ENCODE measurements at regions not wholly inside any gene's neighbourhood (a gene's known extent, or its start where the extent isn't known, plus 50 kb on each side); places are given as distances from the start of the nearest gene placed in this dataset.

- Histone ChIP-seq H3K27me3 (ENCODE audit: control insufficient read depth, insufficient read depth, low read length) (no peaks in the 10 kb centered on the region), H3K27ac (ENCODE audit: low read depth, low read length) (no peak overlapping the region), H3K9me3 (ENCODE audit: control insufficient read depth, insufficient read depth, low read length) (peaks cover 2% of the 10 kb centered on the region; the same call in 1 of the 2 replicates), H3K4me3 (ENCODE audit: low read depth, low read length) (no peak overlapping the region)
- DNase-seq (ENCODE audit: low read depth, low spot score) = no peak
- POLR2A ChIA-PET = no interaction called here
- no peak for TF ChIP-seq CTCF (IDR thresholded peaks at IDR 0.05; ENCODE audit: low read depth, low read length)
- CTCF ChIA-PET = no interaction called here
These were observed 1967.0 kb upstream of the CDH9 start for GRCh38 chr5:29005386-29005785.

- H3K4me3 ChIP-seq (ENCODE audit: low read depth, low read length) = no peak overlapping the region
- H3K27me3 ChIP-seq (ENCODE audit: control insufficient read depth, insufficient read depth, low read length) = no peaks in the 10 kb centered on the region
- ChIA-PET POLR2A (no interaction called here), CTCF (no interaction called here)
- H3K9me3 ChIP-seq (ENCODE audit: control insufficient read depth, insufficient read depth, low read length) = peaks cover 2% of the 10 kb centered on the region; the same call in 1 of the 2 replicates
- no peak for DNase-seq (ENCODE audit: low read depth, low spot score)
- no peak overlapping the region for H3K27ac ChIP-seq (ENCODE audit: low read depth, low read length)
- TF ChIP-seq CTCF (IDR thresholded peaks at IDR 0.05; ENCODE audit: low read depth, low read length) = no peak
These were observed 1964.1 kb upstream of the CDH9 start for GRCh38 chr5:29002481-29002880.

- H3K27ac ChIP-seq (ENCODE audit: low read depth, low read length) = no peak overlapping the region
- no peak for TF ChIP-seq CTCF (IDR thresholded peaks at IDR 0.05; ENCODE audit: low read depth, low read length)
- DNase-seq (ENCODE audit: low read depth, low spot score) = no peak
- H3K4me3 ChIP-seq (ENCODE audit: low read depth, low read length) = no peak overlapping the region
- no peaks in the 10 kb centered on the region for H3K27me3 ChIP-seq (ENCODE audit: control insufficient read depth, insufficient read depth, low read length)
- peaks cover 2% of the 10 kb centered on the region; the same call in 1 of the 2 replicates for H3K9me3 ChIP-seq (ENCODE audit: control insufficient read depth, insufficient read depth, low read length)
- ChIA-PET CTCF (no interaction called here), POLR2A (no interaction called here)
These were observed 1963.3 kb upstream of the CDH9 start for GRCh38 chr5:29001666-29002065.

GRCh38 chr5:28984639-28985038 is 1946.3 kb upstream of the CDH9 start:
- no peak for TF ChIP-seq CTCF (IDR thresholded peaks at IDR 0.05; ENCODE audit: low read depth, low read length)
- CTCF ChIA-PET = no interaction called here
- H3K4me3 ChIP-seq (ENCODE audit: low read depth, low read length) = no peak overlapping the region
- H3K27me3 ChIP-seq (ENCODE audit: control insufficient read depth, insufficient read depth, low read length) = no peaks in the 10 kb centered on the region
- H3K27ac ChIP-seq (ENCODE audit: low read depth, low read length) = no peak overlapping the region
- no peaks in the 10 kb centered on the region for H3K9me3 ChIP-seq (ENCODE audit: control insufficient read depth, insufficient read depth, low read length)
- DNase-seq (ENCODE audit: low read depth, low spot score) = no peak
- POLR2A ChIA-PET = no interaction called here

- TF ChIP-seq CTCF (IDR thresholded peaks at IDR 0.05; ENCODE audit: low read depth, low read length) = no peak
- Histone ChIP-seq H3K9me3 (ENCODE audit: control insufficient read depth, insufficient read depth, low read length) (peaks cover 8% of the 10 kb centered on the region), H3K27ac (ENCODE audit: low read depth, low read length) (no peak overlapping the region), H3K4me3 (ENCODE audit: low read depth, low read length) (no peak overlapping the region), H3K27me3 (ENCODE audit: control insufficient read depth, insufficient read depth, low read length) (no peaks in the 10 kb centered on the region)
- ChIA-PET POLR2A (no interaction called here), CTCF (no interaction called here)
- DNase-seq (ENCODE audit: low read depth, low spot score) = no peak
These were observed 1937.1 kb upstream of the CDH9 start for GRCh38 chr5:28975508-28975907.
